ENCODE measurements at regions not wholly inside any gene's neighbourhood (a gene's known extent, or its start where the extent isn't known, plus 50 kb on each side); places are given as distances from the start of the nearest gene placed in this dataset.

GRCh38 chr4:180052629-180053028 is 2190.6 kb upstream of the TENM3 start:
- TF ChIP-seq CTCF (IDR thresholded peaks at IDR 0.05 in 8 of 11, conservative IDR thresholded peaks at IDR 0.05 in 3 of 11) (no peak), POLR2AphosphoS5 (IDR thresholded peaks at IDR 0.05) (no peak), POLR2A (IDR thresholded peaks at IDR 0.05) (no peak)
